Left lung (tissue), 4 donors: ENCODE measurements at regions not wholly inside any gene's neighbourhood (a gene's known extent, or its start where the extent isn't known, plus 50 kb on each side); places are given as distances from the start of the nearest gene placed in this dataset.
"Not testable (repeated sequence)": the region's sequence is repeated elsewhere in the genome, so short reads cannot be mapped to it uniquely, and the experiment has no call there.

Source experiments
- ATAC-seq: fragments of 200-7000 bp; cut with Tn5 transposase; one replicate; pipeline ENCODE4 v1.9.1; 2020; ENCODE audit warnings: moderate library complexity
- DNase-seq, 4 donors: peaks; one replicate each; pipeline ENCODE4 v3.0.0-alpha.2; 2013 to 2020
- H3K27ac ChIP-seq, 2 donors: fragments of 200-600 bp; sonication (generic) in 1 of 2; one replicate each; pipeline versions ENCODE4 v1.5.0 to v1.8.0; 2020 to 2021
- H3K27me3 ChIP-seq, 2 donors: fragments of 200-600 bp; sonication (generic) in 1 of 2; one replicate each; pipeline versions ENCODE4 v1.5.0 to v1.8.0; 2020 to 2021
- H3K36me3 ChIP-seq, 2 donors: fragments of 200-600 bp; sonication (generic) in 1 of 2; one replicate each; pipeline versions ENCODE4 v1.5.0 to v1.8.0; 2020 to 2021
- H3K4me1 ChIP-seq, 2 donors: fragments of 200-600 bp; one replicate each; pipeline ENCODE4 v1.8.0; 2021
- H3K4me3 ChIP-seq, 2 donors: fragments of 200-600 bp; sonication (generic) in 1 of 2; one replicate each; pipeline versions ENCODE4 v1.5.0 to v1.8.0; 2020 to 2021; ENCODE audit warnings: mild to moderate bottlenecking in 1 of 2
- H3K9me3 ChIP-seq, 2 donors: fragments of 200-600 bp; sonication (generic) in 1 of 2; one replicate each; pipeline versions ENCODE4 v1.5.0 to v1.8.0; 2020 to 2021
- intact Hi-C, 2 donors: fragments of 100-400 bp; cut with DNase I; formaldehyde crosslinking; loops; one replicate each; pipeline versions ENCODE4 v1.11.2 to v1.14.2; 2022
- TF ChIP-seq, protein P1 (sequence below), 2 donors: fragments of 200-600 bp; sonication (generic) in 1 of 2; IDR thresholded peaks; one replicate each; pipeline versions ENCODE4 v1.5.0 to v1.8.0; 2021; ENCODE audit warnings: antibody characterized with exemption in 2 of 2
- donor health status: DM: no; HTN: yes; CAD: no.
- donor health status: DM: no; HTN: no; CAD: no.

- intact Hi-C loops: no loop called here
- Histone ChIP-seq H3K36me3 (no peaks in the 10 kb centered on the region), H3K27ac (no peak overlapping the region), H3K4me3 (no peak overlapping the region), H3K9me3 (no peaks in the 10 kb centered on the region), H3K4me1 (no peaks in the 10 kb centered on the region), H3K27me3 (no peaks in the 10 kb centered on the region)
- ATAC-seq (no peak), DNase-seq (peak in 1 of 4 donors; percentile 20)
- TF ChIP-seq, protein P1, sequence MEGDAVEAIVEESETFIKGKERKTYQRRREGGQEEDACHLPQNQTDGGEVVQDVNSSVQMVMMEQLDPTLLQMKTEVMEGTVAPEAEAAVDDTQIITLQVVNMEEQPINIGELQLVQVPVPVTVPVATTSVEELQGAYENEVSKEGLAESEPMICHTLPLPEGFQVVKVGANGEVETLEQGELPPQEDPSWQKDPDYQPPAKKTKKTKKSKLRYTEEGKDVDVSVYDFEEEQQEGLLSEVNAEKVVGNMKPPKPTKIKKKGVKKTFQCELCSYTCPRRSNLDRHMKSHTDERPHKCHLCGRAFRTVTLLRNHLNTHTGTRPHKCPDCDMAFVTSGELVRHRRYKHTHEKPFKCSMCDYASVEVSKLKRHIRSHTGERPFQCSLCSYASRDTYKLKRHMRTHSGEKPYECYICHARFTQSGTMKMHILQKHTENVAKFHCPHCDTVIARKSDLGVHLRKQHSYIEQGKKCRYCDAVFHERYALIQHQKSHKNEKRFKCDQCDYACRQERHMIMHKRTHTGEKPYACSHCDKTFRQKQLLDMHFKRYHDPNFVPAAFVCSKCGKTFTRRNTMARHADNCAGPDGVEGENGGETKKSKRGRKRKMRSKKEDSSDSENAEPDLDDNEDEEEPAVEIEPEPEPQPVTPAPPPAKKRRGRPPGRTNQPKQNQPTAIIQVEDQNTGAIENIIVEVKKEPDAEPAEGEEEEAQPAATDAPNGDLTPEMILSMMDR (IDR thresholded peaks at IDR 0.05): no peak
Observed at GRCh38 chr13:30535046-30535445, 69.3 kb upstream of the HMGB1 start.

DNA sequence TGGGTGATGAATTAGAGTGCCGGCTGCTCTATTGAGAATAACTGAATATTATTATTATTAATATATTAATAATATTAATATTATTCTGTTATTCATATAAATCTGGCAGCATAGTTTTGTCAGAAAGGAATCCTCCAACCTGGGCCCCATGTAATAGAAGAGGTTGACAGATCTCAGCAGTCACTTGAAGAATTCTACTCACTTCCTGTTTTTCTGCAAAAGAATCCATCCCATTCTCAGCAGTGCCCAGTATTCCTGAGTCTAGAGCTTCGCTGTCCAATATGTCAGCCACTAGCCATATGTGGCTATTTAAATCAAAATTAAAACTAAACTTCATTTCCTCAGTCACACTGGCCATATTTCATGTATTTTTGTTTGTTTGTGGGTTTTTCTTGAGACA, 72.4 kb upstream of the USPL1 start:
- H3K4me1 ChIP-seq: no peaks in the 10 kb centered on the region
- DNase-seq (no peak), ATAC-seq (no peak)
- no peak overlapping the region for H3K27ac ChIP-seq
- H3K4me3 ChIP-seq: no peak overlapping the region
- H3K36me3 ChIP-seq: no peaks in the 10 kb centered on the region
- TF ChIP-seq, protein P1 (IDR thresholded peaks at IDR 0.05): no peak
- intact Hi-C loops: no loop called here
- no peaks in the 10 kb centered on the region for H3K27me3 ChIP-seq
- no peaks in the 10 kb centered on the region for H3K9me3 ChIP-seq

DNA sequence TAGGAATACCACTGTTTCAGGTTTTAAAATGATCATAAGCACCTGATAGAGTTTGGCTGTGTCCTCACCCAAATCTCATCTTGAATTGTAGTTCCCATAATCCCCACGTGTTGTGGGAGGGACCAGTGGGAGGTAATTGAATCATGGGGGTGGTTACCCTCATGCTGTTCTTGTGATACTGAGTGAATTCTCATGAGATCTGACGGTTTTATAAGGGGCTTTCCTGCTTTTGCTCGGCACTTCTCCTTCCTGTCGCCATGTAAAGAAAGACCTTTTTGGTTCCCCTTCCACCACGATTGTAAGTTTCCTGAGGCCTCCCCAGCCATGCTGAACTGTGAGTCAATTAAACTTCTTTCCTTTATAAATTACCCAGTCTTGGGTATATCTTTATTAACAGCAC, 69.7 kb upstream of the USPL1 start:
- H3K9me3 ChIP-seq, H3K27me3 ChIP-seq, DNase-seq, H3K4me3 ChIP-seq, intact Hi-C loops, H3K4me1 ChIP-seq, H3K27ac ChIP-seq, ATAC-seq, H3K36me3 ChIP-seq: not testable (repeated sequence)

- Histone ChIP-seq H3K27me3 (no peaks in the 10 kb centered on the region), H3K27ac (no peak overlapping the region), H3K4me1 (no peaks in the 10 kb centered on the region), H3K4me3 (no peak overlapping the region), H3K36me3 (no peaks in the 10 kb centered on the region), H3K9me3 (no peaks in the 10 kb centered on the region)
- intact Hi-C loops: no loop called here
- TF ChIP-seq, protein P1 (IDR thresholded peaks at IDR 0.05): no peak
- ATAC-seq (peak; percentile 83), DNase-seq (peak in 1 of 4 donors; percentile 28)
Observed at GRCh38 chr13:30551189-30551588, 66.5 kb upstream of the USPL1 start.

GRCh38 chr13:30552567-30552966, 65.2 kb upstream of the USPL1 start:
- no peak for ATAC-seq

GRCh38 chr13:30559274-30559673, 58.4 kb upstream of the USPL1 start:
- Histone ChIP-seq H3K9me3 (no peaks in the 10 kb centered on the region), H3K27me3 (no peaks in the 10 kb centered on the region), H3K4me3 (no peak overlapping the region), H3K27ac (no peak overlapping the region), H3K4me1 (no peaks in the 10 kb centered on the region), H3K36me3 (no peaks in the 10 kb centered on the region)
- intact Hi-C loops: no loop called here
- ATAC-seq (no peak), DNase-seq (no peak)
- TF ChIP-seq, protein P1 (IDR thresholded peaks at IDR 0.05): no peak

More at GRCh38 chr13:30552567-30552966, 65.2 kb upstream of the USPL1 start:
- H3K4me1 ChIP-seq: no peaks in the 10 kb centered on the region
- H3K36me3 ChIP-seq: no peaks in the 10 kb centered on the region
- intact Hi-C loops: no loop called here
- TF ChIP-seq, protein P1 (IDR thresholded peaks at IDR 0.05): no peak
- H3K9me3 ChIP-seq: no peaks in the 10 kb centered on the region
- H3K27me3 ChIP-seq: no peaks in the 10 kb centered on the region
- H3K4me3 ChIP-seq: no peak overlapping the region
- no peak overlapping the region for H3K27ac ChIP-seq
- DNase-seq: no peak
